CD4-positive, alpha-beta T cell treated with Interleukin-21 for 1 hour (primary cell): ENCODE measurements at regions not wholly inside any gene's neighbourhood (a gene's known extent, or its start where the extent isn't known, plus 50 kb on each side); places are given as distances from the start of the nearest gene placed in this dataset.
A peak's percentile ranks its signal among the peaks of the same experiment; 100 is the strongest.
"Not testable (repeated sequence)": the region's sequence is repeated elsewhere in the genome, so short reads cannot be mapped to it uniquely, and the experiment has no call there.

ENCODE experiments used
- DNase-seq: peaks from one replicate; pipeline ENCODE4 v3.0.0-alpha.2; 2020

- DNase-seq = no peak
Observed at GRCh38 chr2:75432761-75433361, 127.9 kb downstream of the EVA1A start.

GRCh38 chr2:75431763-75432162, 129.0 kb downstream of the EVA1A start:
- DNase-seq = no peak

GRCh38 chr2:75431276-75431675, 129.5 kb downstream of the EVA1A start:
- DNase-seq = no peak

DNA sequence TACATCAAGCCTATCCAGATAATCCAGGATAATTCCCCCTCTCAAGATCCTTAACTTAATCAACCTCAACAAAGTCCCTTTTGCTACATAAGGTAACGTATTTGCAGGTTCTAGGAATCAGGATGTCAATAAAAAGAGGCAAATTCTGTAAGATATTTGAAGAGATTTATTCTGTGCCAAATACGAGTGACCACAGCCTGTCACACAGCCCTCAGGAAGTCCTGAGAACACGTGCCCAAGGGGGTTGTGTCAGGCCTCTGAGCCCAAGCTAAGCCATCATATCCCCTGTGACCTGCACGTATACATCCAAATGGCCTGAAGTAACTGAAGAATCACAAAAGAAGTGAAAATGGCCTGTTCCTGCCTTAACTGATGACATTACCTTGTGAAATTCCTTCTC, 130.3 kb downstream of the EVA1A start:
- not testable (repeated sequence) for DNase-seq

GRCh38 chr2:75428646-75429443, 131.9 kb downstream of the EVA1A start:
- DNase-seq = no peak

GRCh38 chr2:75428060-75428459, 132.7 kb downstream of the EVA1A start:
- no peak for DNase-seq

GRCh38 chr2:75424936-75425619, 135.7 kb downstream of the EVA1A start:
- no peak for DNase-seq

DNA sequence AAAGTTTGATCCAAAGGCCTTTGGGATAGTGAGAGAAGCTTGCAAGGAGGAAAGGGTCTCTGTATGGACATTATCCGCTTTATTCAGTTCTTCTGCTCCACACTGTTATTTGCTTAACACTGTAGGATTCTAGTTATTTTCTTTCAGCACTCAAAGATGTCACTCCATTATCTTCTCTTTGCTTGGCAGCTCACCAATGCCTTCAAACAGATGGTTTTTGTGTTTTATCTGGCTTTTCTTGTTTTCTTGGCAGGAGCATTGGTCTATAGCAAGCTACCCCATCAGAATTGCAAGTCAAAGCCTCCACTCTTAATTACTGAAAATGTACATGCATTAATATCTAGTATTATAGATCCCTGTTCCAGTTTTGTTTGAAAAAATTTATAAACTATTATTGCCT, 138.8 kb downstream of the EVA1A start:
- no peak for DNase-seq

GRCh38 chr2:75416420-75417342, 144.1 kb downstream of the EVA1A start:
- peak; percentile 2 for DNase-seq

DNA sequence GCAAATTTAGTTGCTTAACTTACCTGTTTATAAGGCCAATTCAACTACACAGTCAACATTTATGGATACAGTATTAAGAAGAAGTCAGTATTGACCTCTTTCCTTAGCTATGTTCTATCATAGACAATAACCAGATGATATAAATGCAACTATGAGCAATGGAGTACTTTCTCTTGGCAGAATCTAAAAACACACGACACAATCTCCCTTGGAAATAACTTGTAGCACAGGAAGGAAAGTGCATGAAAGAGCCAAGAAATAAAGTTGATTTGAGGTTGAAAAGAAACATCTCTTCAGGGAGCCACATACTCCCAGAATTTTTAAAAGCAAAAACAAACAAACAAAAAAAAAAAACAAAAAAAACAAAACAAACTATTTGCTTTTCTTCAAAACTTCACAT, 145.0 kb downstream of the EVA1A start:
- no peak for DNase-seq

DNA sequence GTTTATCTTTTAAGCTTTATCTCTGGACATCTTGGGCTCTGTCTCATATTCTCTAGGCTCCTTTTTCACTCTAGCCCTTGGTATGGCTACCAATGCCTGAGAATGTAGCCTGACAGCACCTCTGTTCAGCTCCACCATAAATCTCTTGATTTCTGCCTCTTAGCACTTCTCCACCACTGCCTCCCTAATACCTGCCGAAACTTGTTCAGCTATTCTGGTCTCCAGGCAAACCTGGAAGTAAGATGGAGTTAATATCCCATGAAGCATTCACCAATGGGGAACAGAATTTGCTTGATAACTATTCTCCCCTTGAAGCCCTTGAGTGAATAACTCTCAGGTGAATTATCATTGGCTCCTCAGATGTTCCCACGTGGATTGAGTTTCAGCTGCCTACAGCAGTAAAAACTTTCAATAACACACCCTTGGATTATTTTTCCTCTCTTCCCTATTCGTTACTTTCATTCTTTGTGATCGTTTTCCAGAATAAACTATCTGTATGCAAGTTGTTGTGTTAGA, 145.6 kb downstream of the EVA1A start:
- no peak for DNase-seq

DNA sequence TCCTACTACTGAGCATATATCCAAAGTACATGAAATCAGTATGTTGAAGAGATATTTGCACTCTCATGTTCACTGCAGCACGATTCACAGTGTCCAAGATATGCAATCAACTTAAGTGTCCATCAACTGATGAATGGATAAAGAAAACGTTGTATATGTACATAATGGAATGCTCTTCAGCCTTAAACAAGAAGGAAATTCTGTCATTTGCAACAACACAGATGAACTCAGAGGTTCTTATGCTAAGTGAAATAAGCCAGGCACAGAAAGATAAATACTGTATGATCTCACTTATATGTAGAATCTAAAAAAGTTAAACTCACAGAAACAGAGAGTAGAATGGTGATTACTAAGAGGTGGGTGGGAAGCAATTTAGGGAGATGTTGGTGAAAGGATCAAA, 149.2 kb downstream of the EVA1A start:
- no peak for DNase-seq

DNA sequence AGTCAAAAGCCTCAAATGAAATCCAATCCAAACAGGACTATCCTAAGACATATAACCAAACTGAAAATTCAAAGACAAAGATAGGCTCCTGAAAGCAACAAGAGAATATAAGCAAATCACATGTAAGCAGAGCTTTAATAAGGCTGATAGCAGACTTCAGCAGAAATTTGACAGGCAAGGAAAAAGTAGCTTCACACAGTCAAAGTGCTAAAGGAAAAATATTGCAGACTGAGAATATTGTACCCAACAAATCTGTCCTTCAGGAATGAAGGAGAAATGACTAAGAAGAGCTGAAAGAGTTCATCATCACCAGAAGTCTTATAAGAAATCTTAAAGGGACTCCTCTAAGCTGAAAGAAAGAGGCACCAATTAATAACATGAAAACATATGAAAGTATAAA, 150.0 kb downstream of the EVA1A start:
- DNase-seq = no peak

GRCh38 chr2:75408771-75409170, 152.0 kb downstream of the EVA1A start:
- DNase-seq = no peak

GRCh38 chr2:75407038-75407530, 153.7 kb downstream of the EVA1A start:
- DNase-seq = no peak

GRCh38 chr2:75406131-75406581, 154.6 kb downstream of the EVA1A start:
- DNase-seq = no peak

DNA sequence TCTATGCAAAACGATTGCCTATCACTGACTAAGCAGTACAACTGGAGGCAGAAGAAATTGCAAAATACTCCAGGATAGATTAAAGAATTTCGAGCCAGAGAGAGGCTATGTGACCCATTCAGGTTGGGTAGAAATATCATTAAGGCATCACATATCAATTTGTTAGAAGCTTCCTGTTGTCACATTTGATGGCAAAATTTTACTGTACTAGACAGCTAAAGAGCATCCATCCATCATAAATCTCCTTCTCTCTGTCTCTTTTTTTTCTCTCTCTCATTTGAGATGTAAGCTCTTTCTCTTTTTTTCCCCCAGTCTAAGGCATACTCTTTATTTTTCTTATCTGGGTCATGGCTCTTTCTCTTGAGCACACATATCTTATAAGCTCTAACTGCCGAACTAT, 155.7 kb downstream of the EVA1A start:
- no peak for DNase-seq

DNA sequence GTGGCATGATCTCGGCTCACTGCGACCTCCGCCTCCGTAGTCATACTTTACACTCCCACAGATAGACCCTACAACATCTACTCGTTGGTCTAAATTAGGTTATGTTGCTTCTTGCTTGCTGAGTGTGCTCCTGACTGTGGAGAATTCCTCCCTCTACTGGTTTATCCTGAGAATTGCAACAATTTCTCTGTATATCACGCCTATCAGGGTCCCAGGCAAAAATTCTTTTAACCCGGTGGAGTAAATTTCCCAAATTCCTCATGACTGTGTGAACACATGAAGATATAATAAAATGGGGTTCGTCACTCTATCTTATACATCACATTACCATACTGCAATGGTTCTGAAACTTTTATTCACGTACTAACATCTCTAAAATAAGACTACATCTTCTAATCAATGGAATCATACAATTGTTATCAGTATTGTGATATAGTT, 156.7 kb downstream of the EVA1A start:
- peak; percentile 45 for DNase-seq

GRCh38 chr2:75396314-75396713, 164.4 kb downstream of the EVA1A start:
- no peak for DNase-seq

- not testable (repeated sequence) for DNase-seq
Observed at GRCh38 chr2:75394764-75395163, 166.0 kb downstream of the EVA1A start.

DNA sequence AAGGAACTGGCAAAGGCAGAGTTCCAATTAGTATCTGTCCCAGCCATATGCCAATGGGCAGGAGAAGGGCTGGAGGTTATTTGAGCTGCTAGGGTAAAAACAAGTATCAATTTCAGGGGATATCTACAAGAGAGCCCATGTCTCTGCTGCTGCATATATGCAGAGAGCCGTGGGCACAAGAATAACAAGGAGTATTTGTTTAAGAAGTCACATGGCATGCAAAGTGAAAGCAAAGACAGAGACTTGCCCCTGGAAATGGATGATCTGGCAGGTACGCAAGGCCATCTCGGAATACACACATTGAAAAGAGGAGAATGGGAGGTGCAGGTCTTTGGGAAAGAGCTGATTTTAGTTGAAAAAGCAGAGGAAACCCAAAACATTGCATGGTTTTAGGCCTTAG, 170.6 kb downstream of the EVA1A start:
- no peak for DNase-seq

DNA sequence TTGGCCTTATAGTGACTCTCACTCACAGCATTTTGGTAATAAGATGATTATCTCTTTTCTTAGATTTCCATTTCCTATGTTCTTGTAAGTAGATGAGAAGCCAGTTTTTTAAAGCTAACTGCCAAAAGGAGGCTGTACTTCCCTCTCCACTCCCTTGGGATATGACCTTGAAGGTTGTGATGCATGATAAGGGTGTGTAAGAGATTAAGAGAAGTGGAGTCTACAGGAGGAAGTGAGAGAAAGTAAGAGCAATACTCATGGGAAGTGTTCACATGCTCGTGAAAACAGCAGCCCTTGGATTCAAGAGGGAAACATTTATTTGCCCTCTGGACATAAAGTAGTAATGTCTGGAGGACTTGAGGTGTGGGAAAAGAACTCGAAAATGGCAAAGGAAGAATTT, 171.5 kb downstream of the EVA1A start:
- DNase-seq = no peak
